ENCODE measurements at regions not wholly inside any gene's neighbourhood (a gene's known extent, or its start where the extent isn't known, plus 50 kb on each side); places are given as distances from the start of the nearest gene placed in this dataset.
"Not testable (repeated sequence)": the region's sequence is repeated elsewhere in the genome, so short reads cannot be mapped to it uniquely, and the experiment has no call there.

DNA sequence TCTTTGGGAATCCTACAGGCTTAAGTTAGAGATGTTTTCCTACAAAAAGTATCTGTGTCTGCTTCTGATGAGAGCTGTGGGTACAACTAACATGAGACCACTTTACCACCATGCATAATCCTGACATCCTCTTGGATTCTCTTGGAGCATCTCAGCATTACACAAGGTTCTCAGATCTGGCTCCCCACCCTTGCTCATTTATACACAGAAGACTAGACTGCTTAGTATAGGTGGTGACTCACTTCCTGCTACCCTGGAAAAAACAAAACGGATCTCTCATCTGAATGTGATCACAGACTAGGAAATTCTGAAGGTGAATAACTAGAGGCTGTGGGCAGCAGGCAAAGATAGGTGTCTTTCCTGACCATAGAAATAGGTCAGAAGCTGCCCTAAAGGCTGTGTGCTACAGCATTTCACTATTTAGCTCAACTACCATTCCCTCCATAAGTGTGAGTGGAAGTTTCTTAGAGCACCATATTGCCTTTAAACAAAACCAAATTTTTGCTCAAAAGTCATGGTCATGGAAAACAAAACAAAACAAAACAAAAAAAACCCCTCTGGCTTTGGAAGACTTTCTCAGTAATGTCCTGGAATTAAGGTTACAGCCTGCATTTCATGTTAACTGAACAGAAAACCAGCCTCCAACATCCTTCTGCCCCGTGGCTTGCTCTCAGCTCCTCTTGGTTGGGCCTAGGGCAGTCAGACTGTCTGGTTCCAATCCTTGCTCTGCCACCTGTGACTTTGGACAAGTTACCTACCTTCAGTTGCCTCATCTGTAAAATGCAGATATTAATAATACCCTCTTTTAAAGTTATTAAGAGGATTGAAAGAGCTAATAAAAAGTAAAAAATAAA lies 75.1 kb upstream of the ZSCAN2 start:
- not testable (repeated sequence) for TF ChIP-seq EZH2phosphoT487 (IDR thresholded peaks at IDR 0.05; ENCODE audit: borderline replicate concordance)
- TF ChIP-seq, protein P1, sequence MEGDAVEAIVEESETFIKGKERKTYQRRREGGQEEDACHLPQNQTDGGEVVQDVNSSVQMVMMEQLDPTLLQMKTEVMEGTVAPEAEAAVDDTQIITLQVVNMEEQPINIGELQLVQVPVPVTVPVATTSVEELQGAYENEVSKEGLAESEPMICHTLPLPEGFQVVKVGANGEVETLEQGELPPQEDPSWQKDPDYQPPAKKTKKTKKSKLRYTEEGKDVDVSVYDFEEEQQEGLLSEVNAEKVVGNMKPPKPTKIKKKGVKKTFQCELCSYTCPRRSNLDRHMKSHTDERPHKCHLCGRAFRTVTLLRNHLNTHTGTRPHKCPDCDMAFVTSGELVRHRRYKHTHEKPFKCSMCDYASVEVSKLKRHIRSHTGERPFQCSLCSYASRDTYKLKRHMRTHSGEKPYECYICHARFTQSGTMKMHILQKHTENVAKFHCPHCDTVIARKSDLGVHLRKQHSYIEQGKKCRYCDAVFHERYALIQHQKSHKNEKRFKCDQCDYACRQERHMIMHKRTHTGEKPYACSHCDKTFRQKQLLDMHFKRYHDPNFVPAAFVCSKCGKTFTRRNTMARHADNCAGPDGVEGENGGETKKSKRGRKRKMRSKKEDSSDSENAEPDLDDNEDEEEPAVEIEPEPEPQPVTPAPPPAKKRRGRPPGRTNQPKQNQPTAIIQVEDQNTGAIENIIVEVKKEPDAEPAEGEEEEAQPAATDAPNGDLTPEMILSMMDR (conservative IDR thresholded peaks at IDR 0.05; ENCODE audit: low read length) = not testable (repeated sequence)
